ENCODE measurements at regions not wholly inside any gene's neighbourhood (a gene's known extent, or its start where the extent isn't known, plus 50 kb on each side); places are given as distances from the start of the nearest gene placed in this dataset.

GRCh38 chr1:201745023-201745422, 83.9 kb upstream of the IPO9 start:
- TF ChIP-seq CSDC2 (CRISPR knock-in tag; IDR thresholded peaks at IDR 0.05) = no peak
- TF ChIP-seq CSRNP3 (CRISPR knock-in tag; IDR thresholded peaks at IDR 0.05) = no peak
- no peak for TF ChIP-seq TOX (CRISPR knock-in tag; IDR thresholded peaks at IDR 0.05; ENCODE audit: borderline replicate concordance)
- TF ChIP-seq ISL1 (CRISPR knock-in tag; IDR thresholded peaks at IDR 0.05) = no peak
- TF ChIP-seq SNAI2 (CRISPR knock-in tag; IDR thresholded peaks at IDR 0.05) = no peak
- TF ChIP-seq PPARA (CRISPR knock-in tag; IDR thresholded peaks at IDR 0.05; ENCODE audit: borderline replicate concordance) = no peak
- TF ChIP-seq BACH2 (CRISPR knock-in tag; IDR thresholded peaks at IDR 0.05; ENCODE audit: borderline replicate concordance) = no peak
- ATAC-seq = no peak

- ATAC-seq = no peak
- TF ChIP-seq CSDC2 (CRISPR knock-in tag; IDR thresholded peaks at IDR 0.05) (no peak), RARB (CRISPR knock-in tag; IDR thresholded peaks at IDR 0.05) (no peak), OSR1 (CRISPR knock-in tag; IDR thresholded peaks at IDR 0.05) (no peak), PATZ1 (CRISPR knock-in tag; IDR thresholded peaks at IDR 0.05; ENCODE audit: borderline replicate concordance) (no peak), SNAI2 (CRISPR knock-in tag; IDR thresholded peaks at IDR 0.05) (no peak), ZFP30 (CRISPR knock-in tag; IDR thresholded peaks at IDR 0.05) (no peak), TOX (CRISPR knock-in tag; IDR thresholded peaks at IDR 0.05; ENCODE audit: borderline replicate concordance) (no peak), BACH2 (CRISPR knock-in tag; IDR thresholded peaks at IDR 0.05; ENCODE audit: borderline replicate concordance) (no peak), ARNTL (CRISPR knock-in tag; IDR thresholded peaks at IDR 0.05; ENCODE audit: borderline replicate concordance, low read depth) (no peak), CREB5 (CRISPR knock-in tag; IDR thresholded peaks at IDR 0.05; ENCODE audit: low read depth) (no peak), ZFP3 (CRISPR knock-in tag; IDR thresholded peaks at IDR 0.05) (no peak), CSRNP3 (CRISPR knock-in tag; IDR thresholded peaks at IDR 0.05) (no peak), TSHZ2 (CRISPR knock-in tag; IDR thresholded peaks at IDR 0.05) (no peak), ZNF70 (CRISPR knock-in tag; IDR thresholded peaks at IDR 0.05) (no peak), ZC3H10 (CRISPR knock-in tag; IDR thresholded peaks at IDR 0.05) (no peak), PPARA (CRISPR knock-in tag; IDR thresholded peaks at IDR 0.05; ENCODE audit: borderline replicate concordance) (no peak), ISL1 (CRISPR knock-in tag; IDR thresholded peaks at IDR 0.05) (no peak)
Observed at GRCh38 chr1:201746156-201746555, 82.8 kb upstream of the IPO9 start.

- no peak for TF ChIP-seq CSDC2 (CRISPR knock-in tag; IDR thresholded peaks at IDR 0.05)
- no peak for TF ChIP-seq ZNF565 (CRISPR knock-in tag; conservative IDR thresholded peaks at IDR 0.05; ENCODE audit: low read depth)
- no peak for TF ChIP-seq ZFP3 (CRISPR knock-in tag; IDR thresholded peaks at IDR 0.05)
- no peak for TF ChIP-seq ZC3H10 (CRISPR knock-in tag; IDR thresholded peaks at IDR 0.05)
- TF ChIP-seq TCF4 (CRISPR knock-in tag; IDR thresholded peaks at IDR 0.05; ENCODE audit: borderline replicate concordance) = no peak
- TF ChIP-seq ISL1 (CRISPR knock-in tag; IDR thresholded peaks at IDR 0.05) = no peak
- no peak for TF ChIP-seq TOX (CRISPR knock-in tag; IDR thresholded peaks at IDR 0.05; ENCODE audit: borderline replicate concordance)
- no peak for TF ChIP-seq CREB5 (CRISPR knock-in tag; IDR thresholded peaks at IDR 0.05; ENCODE audit: low read depth)
- no peak for TF ChIP-seq ZNF70 (CRISPR knock-in tag; IDR thresholded peaks at IDR 0.05)
- ATAC-seq = no peak
Observed at GRCh38 chr1:201747261-201747660, 81.7 kb upstream of the IPO9 start.
